ENCODE measurements at regions not wholly inside any gene's neighbourhood (a gene's known extent, or its start where the extent isn't known, plus 50 kb on each side); places are given as distances from the start of the nearest gene placed in this dataset.
"Not testable (repeated sequence)": the region's sequence is repeated elsewhere in the genome, so short reads cannot be mapped to it uniquely, and the experiment has no call there.

DNA sequence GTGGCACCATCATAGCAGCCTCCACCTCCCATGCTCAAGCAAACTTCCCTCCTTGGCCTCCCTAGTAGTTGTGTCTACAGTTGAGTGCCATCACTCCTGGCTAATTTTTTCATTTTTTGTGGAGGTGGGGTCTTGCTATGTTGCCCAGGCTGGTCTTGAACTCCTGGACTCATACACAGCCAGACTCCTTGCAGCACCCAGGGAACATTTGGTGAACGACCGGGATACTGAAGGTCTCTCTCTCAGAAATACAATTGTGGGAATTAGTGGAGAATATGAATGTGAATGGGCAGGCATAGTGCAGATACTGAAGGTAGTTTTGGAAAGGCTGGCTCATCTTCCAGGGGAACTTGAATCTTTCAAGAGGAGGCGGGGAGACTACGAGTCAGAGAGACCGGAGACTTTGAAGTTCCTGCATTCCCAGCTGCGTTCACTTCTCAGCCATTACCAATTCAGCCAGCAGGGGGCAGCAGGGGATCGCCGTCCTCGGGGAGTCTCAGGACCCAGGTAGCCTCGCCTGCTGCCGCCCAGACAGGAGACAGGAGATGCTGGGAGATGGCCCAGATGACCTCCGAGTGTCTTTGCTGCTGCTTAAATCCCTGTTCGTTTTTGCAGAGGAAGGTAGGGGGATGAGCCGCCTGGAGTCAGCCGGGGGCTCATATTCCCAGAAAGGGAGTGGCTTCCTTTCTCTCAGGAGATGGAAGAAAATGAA, 68.6 kb downstream of the HAPSTR1 start:
- peak; percentile 24 to 82 for DNase-seq (ENCODE audit: low spot score in 2 of 2)
- Histone ChIP-seq H3K27ac (no peak overlapping the region), H3K4me1 (no peaks in the 10 kb centered on the region), H3K4me3 (no peak overlapping the region), H3K27me3 (no peaks in the 10 kb centered on the region), H3K36me3 (no peaks in the 10 kb centered on the region), H3K9me3 (no peaks in the 10 kb centered on the region)
- TF ChIP-seq, protein P1, sequence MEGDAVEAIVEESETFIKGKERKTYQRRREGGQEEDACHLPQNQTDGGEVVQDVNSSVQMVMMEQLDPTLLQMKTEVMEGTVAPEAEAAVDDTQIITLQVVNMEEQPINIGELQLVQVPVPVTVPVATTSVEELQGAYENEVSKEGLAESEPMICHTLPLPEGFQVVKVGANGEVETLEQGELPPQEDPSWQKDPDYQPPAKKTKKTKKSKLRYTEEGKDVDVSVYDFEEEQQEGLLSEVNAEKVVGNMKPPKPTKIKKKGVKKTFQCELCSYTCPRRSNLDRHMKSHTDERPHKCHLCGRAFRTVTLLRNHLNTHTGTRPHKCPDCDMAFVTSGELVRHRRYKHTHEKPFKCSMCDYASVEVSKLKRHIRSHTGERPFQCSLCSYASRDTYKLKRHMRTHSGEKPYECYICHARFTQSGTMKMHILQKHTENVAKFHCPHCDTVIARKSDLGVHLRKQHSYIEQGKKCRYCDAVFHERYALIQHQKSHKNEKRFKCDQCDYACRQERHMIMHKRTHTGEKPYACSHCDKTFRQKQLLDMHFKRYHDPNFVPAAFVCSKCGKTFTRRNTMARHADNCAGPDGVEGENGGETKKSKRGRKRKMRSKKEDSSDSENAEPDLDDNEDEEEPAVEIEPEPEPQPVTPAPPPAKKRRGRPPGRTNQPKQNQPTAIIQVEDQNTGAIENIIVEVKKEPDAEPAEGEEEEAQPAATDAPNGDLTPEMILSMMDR (IDR thresholded peaks at IDR 0.05) = peak in 2 of 3 donors; percentile 49 to 63
- TF ChIP-seq POLR2AphosphoS5 (IDR thresholded peaks at IDR 0.05) = no peak
- intact Hi-C loops (cut with DNase I; ENCODE audit: low total_unique reads) = no loop called here

DNA sequence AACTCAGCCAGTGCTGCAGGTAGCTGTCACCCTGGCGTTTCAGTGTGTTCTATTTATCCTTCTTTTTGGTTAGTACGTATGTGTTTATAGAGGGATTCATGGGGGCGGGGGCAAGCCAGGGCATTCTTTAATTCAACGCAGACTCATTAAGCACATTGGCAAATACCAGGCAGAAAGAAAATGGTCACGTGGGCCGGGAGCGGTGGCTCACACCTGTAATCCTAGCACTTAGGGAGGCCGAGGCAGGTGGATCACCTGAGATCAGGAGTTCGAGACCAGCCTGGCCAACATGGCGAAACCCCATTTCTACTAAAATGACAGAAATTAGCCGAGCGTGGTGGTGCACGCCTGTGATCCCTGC, 69.1 kb downstream of the HAPSTR1 start:
- H3K9me3 ChIP-seq = no peaks in the 10 kb centered on the region
- TF ChIP-seq POLR2A (IDR thresholded peaks at IDR 0.05) (no peak), POLR2AphosphoS5 (IDR thresholded peaks at IDR 0.05) (no peak)
- TF ChIP-seq, protein P1 (IDR thresholded peaks at IDR 0.05) = no peak
- no peak overlapping the region for H3K27ac ChIP-seq
- no peak overlapping the region for H3K4me3 ChIP-seq
- no peaks in the 10 kb centered on the region for H3K36me3 ChIP-seq
- no peak for DNase-seq (ENCODE audit: low spot score in 2 of 2)
- no peaks in the 10 kb centered on the region for H3K4me1 ChIP-seq
- H3K27me3 ChIP-seq = no peaks in the 10 kb centered on the region
- intact Hi-C loops (cut with DNase I; ENCODE audit: low total_unique reads) = no loop called here

DNA sequence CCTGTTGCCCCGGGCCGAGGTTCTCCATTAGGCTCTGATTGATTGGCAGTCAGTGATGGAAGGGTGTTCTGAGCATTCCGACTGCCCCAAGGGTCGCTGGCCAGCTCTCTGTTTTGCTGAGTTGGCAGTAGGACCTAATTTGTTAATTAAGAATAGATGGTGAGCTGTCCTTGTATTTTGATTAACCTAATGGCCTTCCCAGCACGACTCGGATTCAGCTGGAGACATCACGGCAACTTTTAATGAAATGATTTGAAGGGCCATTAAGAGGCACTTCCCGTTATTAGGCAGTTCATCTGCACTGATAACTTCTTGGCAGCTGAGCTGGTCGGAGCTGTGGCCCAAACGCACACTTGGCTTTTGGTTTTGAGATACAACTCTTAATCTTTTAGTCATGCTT, 74.2 kb downstream of the HAPSTR1 start:
- H3K36me3 ChIP-seq = no peaks in the 10 kb centered on the region
- no peaks in the 10 kb centered on the region for H3K4me1 ChIP-seq
- H3K27me3 ChIP-seq = no peaks in the 10 kb centered on the region
- intact Hi-C loops (cut with DNase I; ENCODE audit: low total_unique reads) = loop anchor here (2.0 kb wide), 1 partner anchor 43 kb away; no protein-coding TSS in a partner anchor
- no peak overlapping the region for H3K4me3 ChIP-seq
- H3K27ac ChIP-seq = no peak overlapping the region
- TF ChIP-seq POLR2AphosphoS5 (IDR thresholded peaks at IDR 0.05) (no peak), POLR2A (IDR thresholded peaks at IDR 0.05) (no peak)
- TF ChIP-seq, protein P1 (IDR thresholded peaks at IDR 0.05) = no peak
- DNase-seq (ENCODE audit: low spot score in 2 of 2) = no peak
- no peaks in the 10 kb centered on the region for H3K9me3 ChIP-seq

DNA sequence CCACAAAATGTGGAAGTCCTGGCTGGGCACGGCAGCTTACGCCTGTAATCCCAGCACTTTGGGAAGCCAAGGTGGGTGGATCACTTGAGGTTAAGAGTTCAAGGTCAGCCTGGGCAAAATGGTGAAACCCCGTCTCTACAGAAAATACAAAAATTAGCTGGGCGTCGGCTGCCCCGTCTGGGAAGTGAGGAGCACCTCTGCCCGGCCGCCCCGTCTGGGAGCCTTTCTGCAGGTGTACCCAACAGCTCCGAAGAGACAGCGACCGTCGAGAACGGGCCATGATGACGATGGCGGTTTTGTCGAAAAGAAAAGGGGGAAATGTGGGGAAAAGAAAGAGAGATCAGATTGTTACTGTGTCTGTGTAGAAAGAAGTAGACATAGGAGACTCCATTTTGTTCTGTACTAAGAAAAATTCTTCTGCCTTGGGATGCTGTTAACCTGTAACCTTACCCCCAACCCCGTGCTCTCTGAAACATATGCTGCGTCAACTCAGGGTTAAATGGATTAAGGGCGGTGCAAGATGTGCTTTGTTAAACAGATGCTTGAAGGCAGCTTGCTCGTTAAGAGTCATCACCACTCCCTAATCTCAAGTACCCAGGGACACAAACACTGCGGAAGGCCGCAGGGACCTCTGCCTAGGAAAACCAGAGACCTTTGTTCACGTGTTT, 75.0 kb downstream of the HAPSTR1 start:
- DNase-seq (ENCODE audit: low spot score in 2 of 2); H3K4me1 ChIP-seq; H3K9me3 ChIP-seq; H3K4me3 ChIP-seq; H3K27me3 ChIP-seq; H3K27ac ChIP-seq; H3K36me3 ChIP-seq: not testable (repeated sequence)
- intact Hi-C loops (cut with DNase I; ENCODE audit: low total_unique reads) = loop anchor here (2.0 kb wide), 1 partner anchor 42 kb away; no protein-coding TSS in a partner anchor

DNA sequence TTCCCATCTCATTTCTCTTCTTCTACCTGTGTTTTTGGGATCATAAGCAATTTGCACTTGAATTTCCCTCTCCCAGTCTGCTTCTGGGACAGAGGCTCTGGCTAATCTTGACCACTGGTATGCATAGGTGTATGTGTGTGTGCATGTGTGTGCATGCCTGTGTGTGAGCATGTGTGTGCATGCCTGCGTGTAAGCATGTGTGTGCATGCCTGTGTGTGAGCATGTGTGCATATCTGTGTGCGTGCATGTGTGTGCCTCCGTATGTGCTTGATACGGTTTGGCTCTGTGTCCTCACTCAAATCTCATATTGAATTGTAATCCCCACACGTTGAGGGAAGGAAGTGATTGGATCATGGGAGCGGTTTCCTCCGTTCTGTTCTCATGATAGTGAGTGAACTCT, 77.7 kb downstream of the HAPSTR1 start:
- intact Hi-C loops (cut with DNase I; ENCODE audit: low total_unique reads) = no loop called here

More for the DNA sequence above, 77.7 kb downstream of the HAPSTR1 start:
- Histone ChIP-seq H3K9me3 (no peaks in the 10 kb centered on the region), H3K4me3 (no peak overlapping the region), H3K36me3 (no peaks in the 10 kb centered on the region), H3K27ac (no peak overlapping the region), H3K27me3 (no peaks in the 10 kb centered on the region), H3K4me1 (no peaks in the 10 kb centered on the region)
- TF ChIP-seq, protein P1 (IDR thresholded peaks at IDR 0.05) = no peak
- TF ChIP-seq POLR2AphosphoS5 (IDR thresholded peaks at IDR 0.05) = no peak
- TF ChIP-seq POLR2A (IDR thresholded peaks at IDR 0.05) = no peak
- DNase-seq (ENCODE audit: low spot score in 2 of 2) = no peak

Data from breast epithelium (tissue), 4 donors.